ENCODE measurements at regions not wholly inside any gene's neighbourhood (a gene's known extent, or its start where the extent isn't known, plus 50 kb on each side); places are given as distances from the start of the nearest gene placed in this dataset.
A peak's percentile ranks its signal among the peaks of the same experiment; 100 is the strongest.

DNA sequence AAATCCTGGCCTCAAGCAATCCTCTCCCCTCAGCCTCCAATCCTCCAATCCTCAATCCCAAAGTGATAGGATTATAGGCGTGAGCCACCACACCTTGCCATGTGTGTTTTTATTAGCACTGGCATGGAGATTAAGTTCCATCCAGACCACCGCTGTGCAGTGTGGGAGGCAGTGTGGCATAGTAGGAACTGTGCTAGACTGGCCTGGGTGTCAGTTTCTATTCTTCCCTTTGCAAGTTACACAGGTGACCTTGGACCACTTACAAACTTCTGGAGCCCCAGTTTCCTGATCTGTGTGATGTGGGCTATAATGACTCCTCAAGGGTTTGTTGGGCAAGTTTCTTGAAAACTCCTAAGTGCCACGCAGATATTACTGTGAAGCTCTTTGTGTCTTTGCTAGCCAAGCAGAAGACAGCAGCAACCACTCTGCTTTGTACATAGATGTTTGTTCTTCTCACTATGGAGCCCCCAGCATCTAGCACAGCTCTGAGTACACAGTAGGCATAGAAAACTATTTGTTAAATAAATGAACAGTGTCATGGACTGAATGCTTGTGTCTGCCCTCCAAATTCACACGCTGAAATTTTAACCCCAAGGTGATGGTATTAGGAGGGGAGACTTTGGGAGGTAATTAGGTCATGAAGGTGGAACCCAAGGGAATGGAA lies 93.0 kb downstream of the LBH start:
- ATAC-seq, result no peak
- DNase-seq, result no peak

DNA sequence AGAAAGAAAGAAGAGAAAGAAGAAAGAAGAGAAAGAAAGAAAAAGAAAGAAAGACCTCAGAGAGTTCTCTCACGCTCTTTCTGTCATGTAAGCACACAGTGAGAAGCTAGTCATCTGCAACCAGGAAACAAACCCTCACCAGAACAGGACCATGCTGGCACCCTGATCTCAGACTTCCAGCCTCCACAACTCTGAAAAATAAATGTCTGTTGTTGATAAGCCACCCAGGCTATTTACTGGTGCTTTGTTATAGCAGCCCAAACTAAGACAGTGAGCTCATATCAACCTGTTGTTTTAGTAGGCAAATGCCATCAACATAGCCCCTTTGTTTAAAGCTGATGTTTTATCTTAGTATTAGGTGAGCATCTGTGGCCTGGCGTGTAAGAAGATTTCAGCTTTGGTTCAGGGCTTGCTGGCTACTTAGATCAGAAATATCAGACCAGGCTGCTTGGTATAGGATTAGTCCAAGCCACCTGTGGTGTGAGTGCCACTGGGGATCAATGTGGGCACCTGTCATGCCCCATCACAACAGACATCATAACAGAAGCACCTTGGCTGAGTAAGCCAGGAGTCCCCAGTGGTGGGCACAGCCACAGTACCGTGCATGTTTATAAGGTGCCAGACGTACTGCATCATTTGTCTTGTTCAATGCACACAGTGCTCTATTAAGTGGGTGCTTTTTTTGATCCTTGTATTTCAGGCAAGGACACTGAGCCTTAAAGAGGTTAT lies 94.4 kb downstream of the LBH start:
- intact Hi-C loops (cut with DNase I), result no loop called here
- TF ChIP-seq, protein P1, sequence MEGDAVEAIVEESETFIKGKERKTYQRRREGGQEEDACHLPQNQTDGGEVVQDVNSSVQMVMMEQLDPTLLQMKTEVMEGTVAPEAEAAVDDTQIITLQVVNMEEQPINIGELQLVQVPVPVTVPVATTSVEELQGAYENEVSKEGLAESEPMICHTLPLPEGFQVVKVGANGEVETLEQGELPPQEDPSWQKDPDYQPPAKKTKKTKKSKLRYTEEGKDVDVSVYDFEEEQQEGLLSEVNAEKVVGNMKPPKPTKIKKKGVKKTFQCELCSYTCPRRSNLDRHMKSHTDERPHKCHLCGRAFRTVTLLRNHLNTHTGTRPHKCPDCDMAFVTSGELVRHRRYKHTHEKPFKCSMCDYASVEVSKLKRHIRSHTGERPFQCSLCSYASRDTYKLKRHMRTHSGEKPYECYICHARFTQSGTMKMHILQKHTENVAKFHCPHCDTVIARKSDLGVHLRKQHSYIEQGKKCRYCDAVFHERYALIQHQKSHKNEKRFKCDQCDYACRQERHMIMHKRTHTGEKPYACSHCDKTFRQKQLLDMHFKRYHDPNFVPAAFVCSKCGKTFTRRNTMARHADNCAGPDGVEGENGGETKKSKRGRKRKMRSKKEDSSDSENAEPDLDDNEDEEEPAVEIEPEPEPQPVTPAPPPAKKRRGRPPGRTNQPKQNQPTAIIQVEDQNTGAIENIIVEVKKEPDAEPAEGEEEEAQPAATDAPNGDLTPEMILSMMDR (IDR thresholded peaks at IDR 0.05), result no peak

More for the DNA sequence above, 93.0 kb downstream of the LBH start:
- Histone ChIP-seq H3K4me3 (no peak overlapping the region), H3K27ac (no peak overlapping the region), H3K9me3 (no peaks in the 10 kb centered on the region), H3K36me3 (no peaks in the 10 kb centered on the region), H3K4me1 (no peaks in the 10 kb centered on the region), H3K27me3 (ENCODE audit: low read depth) (no peaks in the 10 kb centered on the region)
- intact Hi-C loops (cut with DNase I), result no loop called here
- TF ChIP-seq, protein P1 (IDR thresholded peaks at IDR 0.05), result no peak

DNA sequence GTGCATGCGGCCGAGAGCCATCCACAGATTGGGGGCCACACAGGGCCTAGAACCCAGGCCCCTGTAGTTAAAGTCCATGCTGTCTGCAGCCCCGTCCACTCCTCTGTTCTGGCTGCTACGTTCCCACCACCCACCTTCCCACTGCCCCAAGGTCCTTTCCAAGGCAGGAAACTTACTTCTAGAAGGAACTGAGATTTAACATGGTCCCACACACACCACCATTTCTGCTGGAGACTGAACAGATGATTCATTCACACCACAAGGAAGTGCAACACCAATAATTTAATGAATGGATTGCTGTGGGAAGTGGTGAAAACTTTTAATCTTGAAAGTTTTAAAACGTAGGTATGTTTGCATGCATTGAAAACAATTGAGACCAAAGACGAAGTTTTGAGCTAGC lies 95.2 kb downstream of the LBH start:
- Histone ChIP-seq H3K36me3 (no peaks in the 10 kb centered on the region), H3K9me3 (no peaks in the 10 kb centered on the region), H3K27ac (no peak overlapping the region), H3K4me1 (no peaks in the 10 kb centered on the region), H3K27me3 (ENCODE audit: low read depth) (no peaks in the 10 kb centered on the region), H3K4me3 (no peak overlapping the region)
- intact Hi-C loops (cut with DNase I), result no loop called here
- ATAC-seq, result no peak
- DNase-seq, result no peak
- TF ChIP-seq, protein P1 (IDR thresholded peaks at IDR 0.05), result no peak

More for the DNA sequence above, 94.4 kb downstream of the LBH start:
- DNase-seq (no peak), ATAC-seq (peak in 1 of 2 donors; percentile 14)
- no peak overlapping the region for H3K4me3 ChIP-seq
- H3K36me3 ChIP-seq, result no peaks in the 10 kb centered on the region
- no peaks in the 10 kb centered on the region for H3K27me3 ChIP-seq (ENCODE audit: low read depth)
- no peaks in the 10 kb centered on the region for H3K4me1 ChIP-seq
- no peak overlapping the region for H3K27ac ChIP-seq
- no peaks in the 10 kb centered on the region for H3K9me3 ChIP-seq

DNA sequence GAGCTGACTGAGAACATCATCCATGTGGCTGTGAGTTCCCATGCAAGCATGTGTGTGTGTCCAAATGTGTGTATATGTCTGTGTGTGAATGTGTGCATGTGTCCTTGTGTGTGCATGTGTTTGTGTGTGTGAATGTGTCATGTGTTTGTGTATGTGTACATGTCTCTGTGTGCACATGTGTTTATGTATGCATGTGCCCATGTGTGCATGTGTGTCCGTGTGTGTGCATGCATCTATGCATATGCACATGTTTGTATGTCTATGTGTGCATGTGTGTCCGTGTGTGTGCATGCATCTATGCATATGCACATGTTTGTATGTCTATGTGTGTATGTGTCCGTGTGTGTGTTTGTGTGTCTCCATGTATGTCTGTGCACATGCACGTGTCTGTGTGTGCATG lies 99.7 kb downstream of the LBH start:
- no peaks in the 10 kb centered on the region for H3K27me3 ChIP-seq (ENCODE audit: low read depth)
- H3K36me3 ChIP-seq, result no peaks in the 10 kb centered on the region
- no peak overlapping the region for H3K27ac ChIP-seq
- no peaks in the 10 kb centered on the region for H3K9me3 ChIP-seq
- no peak for DNase-seq
- peaks cover 18% of the 10 kb centered on the region for H3K4me1 ChIP-seq
- no peak for ATAC-seq
- no peak overlapping the region for H3K4me3 ChIP-seq
- intact Hi-C loops (cut with DNase I), result no loop called here
- TF ChIP-seq, protein P1 (IDR thresholded peaks at IDR 0.05), result no peak

DNA sequence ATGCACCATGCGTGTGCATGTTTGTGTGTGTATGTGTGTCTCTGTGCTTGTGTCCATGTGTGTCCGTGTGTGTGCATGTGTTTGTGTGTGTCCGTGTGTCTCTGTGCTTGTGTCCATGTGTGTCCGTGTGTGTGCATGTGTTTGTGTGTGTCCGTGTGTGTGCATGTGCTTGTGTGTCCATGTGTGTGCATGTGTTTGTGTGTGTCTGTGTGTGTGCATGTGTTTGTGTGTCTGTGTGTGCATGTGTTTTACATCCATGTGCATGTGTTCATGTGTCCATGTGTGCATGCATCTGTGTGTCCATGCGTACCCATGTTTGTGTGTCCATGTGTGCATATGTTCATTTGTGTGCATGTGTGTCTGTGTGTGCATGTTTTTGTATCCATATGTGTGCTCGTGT lies 100.5 kb downstream of the LBH start:
- no peak for ATAC-seq
- intact Hi-C loops (cut with DNase I), result no loop called here

More for the DNA sequence above, 100.5 kb downstream of the LBH start:
- peaks cover 26% of the 10 kb centered on the region for H3K4me1 ChIP-seq
- no peaks in the 10 kb centered on the region for H3K9me3 ChIP-seq
- no peaks in the 10 kb centered on the region for H3K36me3 ChIP-seq
- H3K27ac ChIP-seq, result no peak overlapping the region
- no peak for DNase-seq
- H3K27me3 ChIP-seq (ENCODE audit: low read depth), result no peaks in the 10 kb centered on the region
- TF ChIP-seq, protein P1 (IDR thresholded peaks at IDR 0.05), result no peak
- H3K4me3 ChIP-seq, result no peak overlapping the region

Data from lower lobe of right lung (tissue), 2 donors.